Mesenchymal stem cell (in vitro differentiated cells and primary cell): ENCODE measurements at regions not wholly inside any gene's neighbourhood (a gene's known extent, or its start where the extent isn't known, plus 50 kb on each side); places are given as distances from the start of the nearest gene placed in this dataset.

Source experiments
- DNase-seq: peaks from one replicate; pipeline ENCODE4 v3.0.0-alpha.2; 2013
- H2AFZ ChIP-seq: one replicate; pipeline ENCODE4 v1.6.1; 2013; ENCODE audit warnings: low read depth, mild to moderate bottlenecking, control low read depth, inconsistent platforms, low read length, moderate library complexity
- H2AK5ac ChIP-seq: 2 replicates; pipeline ENCODE4 v1.6.1; 2013; ENCODE audit warnings: low read length, moderate library complexity, mild to moderate bottlenecking, inconsistent platforms; ENCODE audit not compliant: severe bottlenecking
- H2BK120ac ChIP-seq: one replicate; pipeline ENCODE4 v1.6.1; 2013; ENCODE audit warnings: low read depth, mild to moderate bottlenecking, inconsistent platforms, low read length, moderate library complexity
- H2BK12ac ChIP-seq, 2 experiments: one replicate each; pipeline ENCODE4 v1.6.1; 2013; ENCODE audit warnings: inconsistent platforms in 2 of 2, low read length in 2 of 2, mild to moderate bottlenecking in 2 of 2, moderate library complexity in 2 of 2, control low read depth in 1 of 2
- H2BK15ac ChIP-seq: one replicate; pipeline ENCODE4 v1.6.1; 2013; ENCODE audit warnings: mild to moderate bottlenecking, low read depth, inconsistent platforms; ENCODE audit not compliant: poor library complexity, severe bottlenecking
- H2BK5ac ChIP-seq: 2 replicates; pipeline ENCODE4 v1.6.1; 2013; ENCODE audit warnings: low read depth, mild to moderate bottlenecking, low read length, control low read depth, inconsistent platforms; ENCODE audit not compliant: poor library complexity, severe bottlenecking
- H3K14ac ChIP-seq, 2 experiments: one replicate each; pipeline ENCODE4 v1.6.1; 2013; ENCODE audit warnings: inconsistent platforms in 2 of 2, low read length in 2 of 2, control low read depth in 1 of 2, mild to moderate bottlenecking in 1 of 2, moderate library complexity in 1 of 2
- H3K18ac ChIP-seq, 2 experiments: one replicate each; pipeline ENCODE4 v1.6.1; 2013; ENCODE audit warnings: inconsistent platforms in 2 of 2, low read length in 2 of 2, control low read depth in 1 of 2, low read depth in 1 of 2, mild to moderate bottlenecking in 1 of 2
- H3K23ac ChIP-seq, 2 experiments: one replicate each; pipeline ENCODE4 v1.6.1; 2013; ENCODE audit warnings: inconsistent platforms in 2 of 2, low read length in 2 of 2, mild to moderate bottlenecking in 2 of 2, moderate library complexity in 2 of 2, control low read depth in 1 of 2
- H3K27ac ChIP-seq: 2 replicates; pipeline ENCODE4 v1.5.1; 2013; ENCODE audit warnings: mild to moderate bottlenecking, moderate library complexity, low read length, control low read depth, inconsistent platforms; ENCODE audit not compliant: poor library complexity, severe bottlenecking
- H3K27me3 ChIP-seq, 2 experiments: 2 replicates each; pipeline versions ENCODE4 v1.6.1 to v1.7.0; 2013; ENCODE audit warnings: low read length in 2 of 2, mild to moderate bottlenecking in 2 of 2, moderate library complexity in 2 of 2, control low read depth in 1 of 2, inconsistent platforms in 1 of 2; ENCODE audit not compliant: control insufficient read depth in 1 of 2, insufficient read depth in 1 of 2
- H3K36me3 ChIP-seq, 2 experiments: 2 replicates each; pipeline versions ENCODE4 v1.6.1 to v1.7.0; 2013; ENCODE audit warnings: low read length in 2 of 2, control low read depth in 1 of 2, inconsistent platforms in 1 of 2, low read depth in 1 of 2, mild to moderate bottlenecking in 1 of 2; ENCODE audit not compliant: insufficient read depth in 2 of 2, control insufficient read depth in 1 of 2
- H3K4ac ChIP-seq, 2 experiments: one replicate each; pipeline ENCODE4 v1.6.1; 2013; ENCODE audit warnings: inconsistent platforms in 2 of 2, low read length in 2 of 2, mild to moderate bottlenecking in 2 of 2, moderate library complexity in 2 of 2, control low read depth in 1 of 2, low read depth in 1 of 2
- H3K4me1 ChIP-seq: 2 replicates; pipeline ENCODE4 v1.6.1; 2013; ENCODE audit warnings: low read depth, low read length, control low read depth; ENCODE audit not compliant: control insufficient read depth, insufficient read depth
- H3K4me2 ChIP-seq: 2 replicates; pipeline ENCODE4 v1.6.1; 2013; ENCODE audit warnings: low read length, mild to moderate bottlenecking, inconsistent platforms; ENCODE audit not compliant: poor library complexity, severe bottlenecking
- H3K4me3 ChIP-seq, 2 experiments: 2 replicates each; pipeline versions ENCODE4 v1.5.1 to v1.7.0; 2013; ENCODE audit warnings: low read length in 2 of 2, mild to moderate bottlenecking in 2 of 2, control low read depth in 1 of 2, low read depth in 1 of 2; ENCODE audit not compliant: insufficient read depth in 1 of 2
- H3K79me1 ChIP-seq: replicated peaks from 2 replicates; pipeline ENCODE4 v1.6.1; 2013; ENCODE audit warnings: mild to moderate bottlenecking, control low read depth, low read length, inconsistent platforms; ENCODE audit not compliant: poor library complexity, severe bottlenecking
- H3K9ac ChIP-seq: 2 replicates; pipeline ENCODE4 v1.7.0; 2013; ENCODE audit warnings: mild to moderate bottlenecking, low read length, moderate library complexity
- H3K9me3 ChIP-seq: 2 replicates; pipeline ENCODE4 v1.7.0; 2013; ENCODE audit warnings: mild to moderate bottlenecking, low read length; ENCODE audit not compliant: control insufficient read depth
- H4K8ac ChIP-seq: one replicate; pipeline ENCODE4 v1.6.1; 2013; ENCODE audit warnings: inconsistent platforms, mild to moderate bottlenecking, low read length, moderate library complexity
- H4K91ac ChIP-seq: one replicate; pipeline ENCODE4 v1.6.1; 2013; ENCODE audit warnings: mild to moderate bottlenecking, low read length, inconsistent platforms
- WGBS: methylation state at CpG from one replicate; pipeline ENCODE4 v1.1.7; 2013; ENCODE audit warnings: mixed read lengths; 5-methylcytosine and 5-hydroxymethylcytosine counted together

GRCh38 chr21:16572032-16572431 is 842.2 kb downstream of the USP25 start:
- no peaks in the 10 kb centered on the region for H3K27me3 ChIP-seq
- no peak overlapping the region for H3K4me3 ChIP-seq
- H2BK12ac ChIP-seq = no peak overlapping the region
- DNase-seq = no peak
- H2AFZ ChIP-seq = no peak overlapping the region
- H3K23ac ChIP-seq = no peak overlapping the region
- H3K4me2 ChIP-seq = no peak overlapping the region
- no peak overlapping the region for H4K91ac ChIP-seq
- peaks cover 2% of the 10 kb centered on the region for H3K4me1 ChIP-seq
- H2BK15ac ChIP-seq = no peak overlapping the region
- H3K18ac ChIP-seq = no peak overlapping the region
- no peak overlapping the region for H4K8ac ChIP-seq
- H3K27ac ChIP-seq = no peak overlapping the region
- H2BK120ac ChIP-seq = no peak overlapping the region
- H3K9ac ChIP-seq = peak overlapping the region; percentile 4
- WGBS = no CpG with 5 or more reads among the region's 1 CpG
- H3K14ac ChIP-seq = no peak overlapping the region
- H3K9me3 ChIP-seq = no peaks in the 10 kb centered on the region
- no peaks in the 10 kb centered on the region for H3K36me3 ChIP-seq
- H3K79me1 ChIP-seq = peaks cover 5% of the 10 kb centered on the region
- H2AK5ac ChIP-seq = no peak overlapping the region
- H3K4ac ChIP-seq = no peak overlapping the region
- H2BK5ac ChIP-seq = no peak overlapping the region

DNA sequence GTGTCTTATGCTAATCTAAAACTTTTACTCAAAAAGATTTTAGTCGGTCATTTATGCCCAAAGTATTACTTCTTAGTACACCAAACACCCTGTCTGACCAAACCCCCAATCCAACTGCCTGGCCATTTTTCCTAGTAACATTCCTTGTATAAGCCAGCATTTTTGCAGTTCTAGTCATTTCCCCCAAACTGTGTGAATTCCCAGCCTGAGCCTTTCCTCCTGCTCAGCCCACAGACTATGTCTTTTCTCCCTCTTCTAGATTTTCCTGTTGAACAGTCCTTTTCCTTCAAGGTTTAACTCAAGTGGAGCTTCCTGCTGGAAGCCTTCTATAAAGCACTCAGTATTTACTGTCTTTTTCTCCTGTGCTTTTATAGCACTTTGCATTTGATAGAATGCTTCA is 843.8 kb downstream of the USP25 start:
- DNase-seq = peak; percentile 33
- no peak overlapping the region for H2AK5ac ChIP-seq
- H3K4ac ChIP-seq = no peak overlapping the region
- H3K18ac ChIP-seq = no peak overlapping the region
- H3K9ac ChIP-seq = peak overlapping the region; percentile 46
- H2AFZ ChIP-seq = no peak overlapping the region
- H3K14ac ChIP-seq = no peak overlapping the region
- H2BK15ac ChIP-seq = no peak overlapping the region
- no peak overlapping the region for H2BK12ac ChIP-seq
- no peak overlapping the region for H2BK5ac ChIP-seq
- H3K4me1 ChIP-seq = peaks cover 2% of the 10 kb centered on the region
- no peaks in the 10 kb centered on the region for H3K9me3 ChIP-seq
- H3K79me1 ChIP-seq = peaks cover 5% of the 10 kb centered on the region
- 91% methylated on average over 1 of the region's 1 CpG for WGBS
- no peak overlapping the region for H3K23ac ChIP-seq
- no peak overlapping the region for H4K8ac ChIP-seq
- H2BK120ac ChIP-seq = no peak overlapping the region
- H3K27me3 ChIP-seq = no peaks in the 10 kb centered on the region
- no peak overlapping the region for H4K91ac ChIP-seq
- no peak overlapping the region for H3K4me2 ChIP-seq
- no peaks in the 10 kb centered on the region for H3K36me3 ChIP-seq
- H3K4me3 ChIP-seq = no peak overlapping the region
- peak overlapping the region; percentile 63 for H3K27ac ChIP-seq

DNA sequence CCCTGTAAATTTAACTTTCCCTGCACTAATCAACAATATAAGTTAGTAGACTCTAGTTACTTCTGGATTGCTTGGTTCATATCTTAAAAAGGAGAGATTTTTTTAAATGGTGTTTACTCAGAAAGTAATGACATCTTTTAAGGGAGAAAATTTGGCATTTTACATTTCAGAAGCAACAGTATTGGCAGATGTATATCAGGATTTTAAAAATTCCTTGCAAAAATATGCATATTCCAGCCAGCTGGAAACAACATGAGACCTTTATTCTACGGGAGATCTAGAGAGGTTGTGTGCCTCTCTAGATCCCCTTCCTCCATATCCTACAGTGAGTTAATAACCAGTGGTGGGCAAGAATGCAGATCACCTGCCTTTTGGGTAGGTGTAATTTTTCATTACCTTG is 848.2 kb downstream of the USP25 start:
- Histone ChIP-seq H3K9ac (peak overlapping the region; percentile 9), H2AK5ac (no peak overlapping the region), H2BK5ac (no peak overlapping the region), H4K8ac (no peak overlapping the region), H3K4me1 (peaks cover 2% of the 10 kb centered on the region), H3K36me3 (no peaks in the 10 kb centered on the region), H3K23ac (no peak overlapping the region), H2BK15ac (no peak overlapping the region), H3K27ac (no peak overlapping the region), H3K4me3 (no peak overlapping the region), H3K14ac (no peak overlapping the region), H3K18ac (no peak overlapping the region), H2BK12ac (no peak overlapping the region), H4K91ac (no peak overlapping the region), H3K9me3 (no peaks in the 10 kb centered on the region), H3K27me3 (no peaks in the 10 kb centered on the region), H3K4ac (no peak overlapping the region), H2BK120ac (no peak overlapping the region), H2AFZ (no peak overlapping the region), H3K4me2 (no peak overlapping the region), H3K79me1 (peaks cover 6% of the 10 kb centered on the region)
- DNase-seq = no peak
- no CpG with 5 or more reads among the region's 1 CpG for WGBS

DNA sequence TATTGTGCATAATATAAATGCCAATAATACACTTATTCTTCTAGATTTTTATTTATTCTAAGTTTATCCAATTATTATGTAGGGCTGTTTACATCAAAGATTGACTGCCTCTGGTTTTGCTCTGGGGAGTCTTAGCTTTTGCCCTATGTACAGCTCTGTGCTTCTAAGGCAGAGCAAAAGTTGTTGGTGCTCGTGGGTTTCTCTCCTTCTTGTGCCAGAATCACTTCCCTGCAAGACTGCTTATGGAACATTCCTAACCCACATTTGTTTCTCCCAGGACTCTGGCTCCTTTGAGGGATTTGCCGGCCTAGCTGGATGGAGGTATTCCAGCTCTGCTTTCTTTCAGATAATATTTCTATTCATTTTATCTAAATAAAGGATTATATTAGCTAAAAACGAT is 849.1 kb downstream of the USP25 start:
- Histone ChIP-seq H2BK15ac (no peak overlapping the region), H3K79me1 (peaks cover 6% of the 10 kb centered on the region), H3K9me3 (no peaks in the 10 kb centered on the region), H3K23ac (no peak overlapping the region), H3K18ac (no peak overlapping the region), H3K4me3 (peak overlapping the region in 1 of 2 experiments; percentile 55), H2BK120ac (no peak overlapping the region), H2BK5ac (no peak overlapping the region), H3K9ac (peak overlapping the region; percentile 72), H3K27me3 (no peaks in the 10 kb centered on the region), H4K8ac (no peak overlapping the region), H2AK5ac (no peak overlapping the region), H3K27ac (no peak overlapping the region), H2BK12ac (no peak overlapping the region), H2AFZ (no peak overlapping the region), H3K36me3 (no peaks in the 10 kb centered on the region), H4K91ac (no peak overlapping the region), H3K14ac (no peak overlapping the region), H3K4me2 (no peak overlapping the region), H3K4ac (no peak overlapping the region), H3K4me1 (peaks cover 2% of the 10 kb centered on the region)
- no peak for DNase-seq
- WGBS = 75% methylated on average over 2 of the region's 3 CpGs
